Mucosa of stomach (tissue), 1 donor: ENCODE measurements at regions not wholly inside any gene's neighbourhood (a gene's known extent, or its start where the extent isn't known, plus 50 kb on each side); places are given as distances from the start of the nearest gene placed in this dataset.

Source experiments
- H3K27me3 ChIP-seq: one replicate; pipeline ENCODE4 v1.7.0; 2013; ENCODE audit warnings: mild to moderate bottlenecking, low read length; ENCODE audit not compliant: control insufficient read depth, insufficient read depth
- H3K36me3 ChIP-seq: one replicate; pipeline ENCODE4 v1.7.0; 2013; ENCODE audit warnings: low read length; ENCODE audit not compliant: control insufficient read depth, insufficient read depth
- H3K4me1 ChIP-seq: one replicate; pipeline ENCODE4 v1.7.0; 2013; ENCODE audit warnings: mild to moderate bottlenecking, low read length; ENCODE audit not compliant: control insufficient read depth, insufficient read depth
- H3K4me3 ChIP-seq: one replicate; pipeline ENCODE4 v1.7.0; 2013; ENCODE audit warnings: low read length
- H3K9ac ChIP-seq: one replicate; pipeline ENCODE4 v1.7.0; 2013; ENCODE audit warnings: mild to moderate bottlenecking, low read length, moderate library complexity
- H3K9me3 ChIP-seq: one replicate; pipeline ENCODE4 v1.7.0; 2013; ENCODE audit warnings: mild to moderate bottlenecking, low read length, moderate library complexity; ENCODE audit not compliant: control insufficient read depth
- donor health status: Pancreatic carcinoma.

- no peaks in the 10 kb centered on the region for H3K9me3 ChIP-seq
- H3K27me3 ChIP-seq, result no peaks in the 10 kb centered on the region
- no peak overlapping the region for H3K4me3 ChIP-seq
- H3K9ac ChIP-seq, result no peak overlapping the region
- no peaks in the 10 kb centered on the region for H3K4me1 ChIP-seq
- no peaks in the 10 kb centered on the region for H3K36me3 ChIP-seq
These were observed 356.2 kb upstream of the GATB start for GRCh38 chr4:152117054-152117453.

- no peaks in the 10 kb centered on the region for H3K36me3 ChIP-seq
- H3K27me3 ChIP-seq, result no peaks in the 10 kb centered on the region
- no peak overlapping the region for H3K9ac ChIP-seq
- no peak overlapping the region for H3K4me3 ChIP-seq
- no peaks in the 10 kb centered on the region for H3K9me3 ChIP-seq
- H3K4me1 ChIP-seq, result no peaks in the 10 kb centered on the region
These were observed 355.0 kb upstream of the GATB start for GRCh38 chr4:152115794-152116193.

- Histone ChIP-seq H3K27me3 (no peaks in the 10 kb centered on the region), H3K9ac (no peak overlapping the region), H3K4me3 (no peak overlapping the region), H3K36me3 (no peaks in the 10 kb centered on the region), H3K4me1 (no peaks in the 10 kb centered on the region), H3K9me3 (no peaks in the 10 kb centered on the region)
These were observed 354.3 kb upstream of the GATB start for GRCh38 chr4:152115118-152115517.

GRCh38 chr4:152114562-152114961 is 353.8 kb upstream of the GATB start:
- Histone ChIP-seq H3K4me3 (no peak overlapping the region), H3K4me1 (no peaks in the 10 kb centered on the region), H3K9ac (no peak overlapping the region), H3K9me3 (no peaks in the 10 kb centered on the region), H3K36me3 (no peaks in the 10 kb centered on the region), H3K27me3 (no peaks in the 10 kb centered on the region)

GRCh38 chr4:152112887-152113286 is 352.1 kb upstream of the GATB start:
- H3K4me3 ChIP-seq, result no peak overlapping the region
- H3K4me1 ChIP-seq, result no peaks in the 10 kb centered on the region
- no peaks in the 10 kb centered on the region for H3K9me3 ChIP-seq
- H3K36me3 ChIP-seq, result no peaks in the 10 kb centered on the region
- no peak overlapping the region for H3K9ac ChIP-seq
- H3K27me3 ChIP-seq, result no peaks in the 10 kb centered on the region

GRCh38 chr4:152112190-152112589 is 351.4 kb upstream of the GATB start:
- Histone ChIP-seq H3K4me1 (peaks cover 3% of the 10 kb centered on the region), H3K4me3 (no peak overlapping the region), H3K9ac (no peak overlapping the region), H3K27me3 (no peaks in the 10 kb centered on the region), H3K36me3 (no peaks in the 10 kb centered on the region), H3K9me3 (no peaks in the 10 kb centered on the region)

GRCh38 chr4:152110780-152111179 is 350.0 kb upstream of the GATB start:
- no peak overlapping the region for H3K4me3 ChIP-seq
- no peaks in the 10 kb centered on the region for H3K36me3 ChIP-seq
- H3K9me3 ChIP-seq, result no peaks in the 10 kb centered on the region
- H3K27me3 ChIP-seq, result no peaks in the 10 kb centered on the region
- H3K9ac ChIP-seq, result no peak overlapping the region
- peaks cover 17% of the 10 kb centered on the region for H3K4me1 ChIP-seq

GRCh38 chr4:152109531-152110509 is 349.0 kb upstream of the GATB start:
- no peaks in the 10 kb centered on the region for H3K36me3 ChIP-seq
- no peaks in the 10 kb centered on the region for H3K27me3 ChIP-seq
- H3K9me3 ChIP-seq, result no peaks in the 10 kb centered on the region
- no peak overlapping the region for H3K4me3 ChIP-seq
- H3K4me1 ChIP-seq, result peaks cover 26% of the 10 kb centered on the region
- no peak overlapping the region for H3K9ac ChIP-seq

- Histone ChIP-seq H3K27me3 (no peaks in the 10 kb centered on the region), H3K36me3 (no peaks in the 10 kb centered on the region), H3K9me3 (no peaks in the 10 kb centered on the region), H3K9ac (no peak overlapping the region), H3K4me3 (no peak overlapping the region), H3K4me1 (peaks cover 36% of the 10 kb centered on the region)
These were observed 347.1 kb upstream of the GATB start for GRCh38 chr4:152107736-152108500.

- H3K4me1 ChIP-seq, result peaks cover 46% of the 10 kb centered on the region
- no peaks in the 10 kb centered on the region for H3K27me3 ChIP-seq
- H3K9ac ChIP-seq, result no peak overlapping the region
- H3K36me3 ChIP-seq, result no peaks in the 10 kb centered on the region
- H3K4me3 ChIP-seq, result no peak overlapping the region
- H3K9me3 ChIP-seq, result no peaks in the 10 kb centered on the region
These were observed 346.0 kb upstream of the GATB start for GRCh38 chr4:152106781-152107321.

- Histone ChIP-seq H3K9ac (no peak overlapping the region), H3K4me3 (no peak overlapping the region), H3K27me3 (no peaks in the 10 kb centered on the region), H3K9me3 (no peaks in the 10 kb centered on the region), H3K36me3 (no peaks in the 10 kb centered on the region), H3K4me1 (peaks cover 46% of the 10 kb centered on the region)
These were observed 345.4 kb upstream of the GATB start for GRCh38 chr4:152106113-152106763.
